ENCODE measurements at regions not wholly inside any gene's neighbourhood (a gene's known extent, or its start where the extent isn't known, plus 50 kb on each side); places are given as distances from the start of the nearest gene placed in this dataset.
A peak's percentile ranks its signal among the peaks of the same experiment; 100 is the strongest.

DNA sequence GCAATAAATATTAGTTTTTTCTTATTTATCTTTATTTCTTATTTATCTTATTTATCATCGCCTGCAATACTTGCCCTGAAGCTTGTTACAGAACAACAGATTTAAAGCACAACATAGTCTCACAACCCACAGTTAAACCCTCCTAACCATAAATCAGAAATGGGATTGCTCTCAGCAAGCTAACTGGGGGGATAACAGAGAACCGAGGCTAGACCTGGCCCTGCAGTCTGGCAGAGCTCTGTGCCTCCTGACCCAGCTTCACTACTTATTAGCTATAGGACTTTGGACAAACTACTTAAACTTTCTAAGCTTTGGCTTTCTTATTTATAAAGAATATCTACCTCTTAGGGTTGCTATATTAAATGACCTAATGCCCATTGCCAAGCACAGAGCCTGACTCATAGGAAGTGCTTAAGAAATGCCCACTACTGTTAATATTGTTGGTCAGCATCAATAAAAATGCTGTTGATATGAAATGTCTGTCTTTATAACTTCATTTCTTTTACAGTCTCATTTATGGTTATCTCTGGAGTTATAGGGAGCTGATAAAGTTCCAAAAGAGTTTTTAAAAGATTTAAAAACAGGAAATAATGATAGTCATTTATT, 87.9 kb upstream of the BEND6 start:
- ATAC-seq (no peak), DNase-seq (ENCODE audit: missing footprints) (no peak)
- intact Hi-C loops (cut with DNase I): no loop called here

GRCh38 chr6:56865081-56865875, 89.6 kb upstream of the BEND6 start:
- ATAC-seq (no peak), DNase-seq (ENCODE audit: missing footprints) (no peak)
- intact Hi-C loops (cut with DNase I): no loop called here

DNA sequence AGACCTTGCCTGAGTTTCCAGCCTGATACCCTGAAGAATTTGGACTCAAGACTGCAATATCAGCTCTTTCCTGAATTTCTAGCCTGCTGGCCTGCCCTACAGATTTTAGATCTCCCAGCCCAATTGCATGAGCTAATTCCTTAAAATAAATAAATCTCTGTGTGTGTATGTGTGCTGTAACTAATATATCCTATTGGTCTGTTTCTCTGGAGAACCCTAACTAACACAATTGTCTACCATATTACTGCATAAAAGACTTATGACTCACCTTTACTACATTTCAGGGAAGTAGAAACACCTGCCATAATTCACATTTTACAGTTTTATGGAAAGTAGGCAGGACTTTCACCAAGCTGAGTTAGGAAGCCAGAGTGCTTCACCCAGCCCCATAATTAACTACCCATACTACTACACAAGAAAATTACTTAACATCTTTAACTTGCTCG, 90.7 kb upstream of the BEND6 start:
- intact Hi-C loops (cut with DNase I): no loop called here
- ATAC-seq: no peak

DNA sequence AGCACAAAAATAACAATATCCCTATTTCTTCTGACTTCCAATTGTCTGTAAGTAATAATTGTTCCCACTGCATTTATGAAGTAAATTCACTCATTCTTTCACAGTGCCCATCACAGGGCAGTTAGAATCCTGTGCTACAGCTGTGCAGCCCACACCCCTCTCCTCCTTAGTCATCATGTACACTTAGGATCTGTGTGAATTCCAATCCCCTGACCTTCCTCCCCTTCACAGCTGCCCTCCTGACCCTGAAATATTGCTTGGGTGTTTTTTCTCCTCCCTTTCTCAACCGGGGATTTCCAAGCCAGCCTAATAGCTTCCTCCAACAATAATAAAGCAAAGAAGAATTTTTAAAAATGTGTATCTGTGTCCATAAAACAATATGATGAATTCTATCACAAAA, 91.5 kb upstream of the BEND6 start:
- DNase-seq (ENCODE audit: missing footprints) (no peak), ATAC-seq (no peak)
- intact Hi-C loops (cut with DNase I): no loop called here

More for the DNA sequence above, 90.7 kb upstream of the BEND6 start:
- no peak for DNase-seq (ENCODE audit: missing footprints)

- DNase-seq (ENCODE audit: missing footprints): no peak
- intact Hi-C loops (cut with DNase I): no loop called here
- no peak for ATAC-seq
Measured at GRCh38 chr6:56862415-56863175, 92.3 kb upstream of the BEND6 start.

- DNase-seq (ENCODE audit: missing footprints) (no peak), ATAC-seq (no peak)
- intact Hi-C loops (cut with DNase I): no loop called here
Measured at GRCh38 chr6:56860475-56860874, 94.4 kb upstream of the BEND6 start.

- no peak for DNase-seq (ENCODE audit: missing footprints)
- peak; percentile 49 for ATAC-seq
- intact Hi-C loops (cut with DNase I): no loop called here
Measured at GRCh38 chr6:56856036-56856580, 98.8 kb upstream of the BEND6 start.

- no peak for DNase-seq (ENCODE audit: missing footprints)
- no peak for ATAC-seq
- intact Hi-C loops (cut with DNase I): loop anchor here (5.0 kb wide), 1 partner anchor 497 kb away; no protein-coding TSS in a partner anchor
Measured at GRCh38 chr6:56854086-56854485, 100.8 kb upstream of the BEND6 start.

GRCh38 chr6:56853541-56853940, 101.4 kb upstream of the BEND6 start:
- DNase-seq (ENCODE audit: missing footprints) (no peak), ATAC-seq (no peak)
- intact Hi-C loops (cut with DNase I): loop anchor here (5.0 kb wide), 1 partner anchor 496 kb away; no protein-coding TSS in a partner anchor

GRCh38 chr6:56852260-56853010, 102.5 kb upstream of the BEND6 start:
- ATAC-seq: no peak
- DNase-seq (ENCODE audit: missing footprints): no peak
- intact Hi-C loops (cut with DNase I): loop anchor here (5.0 kb wide), 1 partner anchor 495 kb away; no protein-coding TSS in a partner anchor

GRCh38 chr6:56851541-56852259, 103.2 kb upstream of the BEND6 start:
- no peak for DNase-seq (ENCODE audit: missing footprints)
- intact Hi-C loops (cut with DNase I): loop anchor here (2.0 to 5.0 kb wide), 3 partner anchors 143 to 494 kb away; no protein-coding TSS in a partner anchor
- ATAC-seq: peak; percentile 85

DNA sequence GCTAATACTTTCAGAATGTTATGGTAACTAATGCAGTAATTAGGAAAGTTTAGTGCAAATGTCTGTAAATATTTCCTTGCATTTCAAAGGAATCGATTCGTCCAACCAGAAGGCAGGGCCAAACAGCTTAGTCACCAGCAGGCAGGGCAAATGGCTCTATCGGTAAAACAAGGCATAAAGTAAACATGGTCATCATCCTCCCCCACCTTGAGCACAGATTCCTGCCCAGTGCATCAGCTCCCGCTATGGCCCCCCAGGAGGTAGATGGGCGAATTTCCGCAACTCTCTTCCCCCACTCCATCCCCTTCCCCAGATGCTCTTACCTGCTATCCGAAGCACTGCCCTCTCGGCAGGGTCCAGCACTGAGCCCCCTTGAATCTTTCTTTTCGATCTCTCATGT, 103.8 kb upstream of the BEND6 start:
- no peak for DNase-seq (ENCODE audit: missing footprints)

GRCh38 chr6:56850626-56851025, 104.3 kb upstream of the BEND6 start:
- ATAC-seq (peak; percentile 5), DNase-seq (ENCODE audit: missing footprints) (no peak)
- intact Hi-C loops (cut with DNase I): loop anchor here (2.0 to 5.0 kb wide), 3 partner anchors 142 to 493 kb away; no protein-coding TSS in a partner anchor

More for the DNA sequence above, 103.8 kb upstream of the BEND6 start:
- peak; percentile 26 for ATAC-seq
- intact Hi-C loops (cut with DNase I): loop anchor here (2.0 to 5.0 kb wide), 3 partner anchors 142 to 494 kb away; no protein-coding TSS in a partner anchor

DNA sequence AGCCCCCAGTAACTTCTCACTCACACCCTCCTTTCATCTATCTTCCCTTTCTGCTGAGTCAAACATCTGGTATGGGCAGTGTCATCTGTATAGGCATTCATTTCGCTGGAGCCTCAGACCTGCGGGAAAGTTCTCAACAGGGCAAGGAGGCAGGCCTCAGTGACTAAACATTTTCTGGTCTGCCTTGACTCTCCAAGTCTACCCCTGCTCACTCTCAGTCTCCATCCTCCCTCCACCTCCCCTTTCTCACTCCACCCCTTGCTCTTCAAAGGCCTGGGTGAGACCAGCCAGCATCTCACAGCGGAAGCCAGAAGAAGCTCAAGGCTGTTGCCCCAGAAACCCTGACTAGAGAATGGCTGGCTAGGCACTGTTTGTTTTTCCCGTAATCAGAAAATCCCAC, 105.0 kb upstream of the BEND6 start:
- DNase-seq (ENCODE audit: missing footprints) (no peak), ATAC-seq (no peak)
- intact Hi-C loops (cut with DNase I): loop anchor here (2.0 to 5.0 kb wide), 3 partner anchors 141 to 493 kb away; no protein-coding TSS in a partner anchor

DNA sequence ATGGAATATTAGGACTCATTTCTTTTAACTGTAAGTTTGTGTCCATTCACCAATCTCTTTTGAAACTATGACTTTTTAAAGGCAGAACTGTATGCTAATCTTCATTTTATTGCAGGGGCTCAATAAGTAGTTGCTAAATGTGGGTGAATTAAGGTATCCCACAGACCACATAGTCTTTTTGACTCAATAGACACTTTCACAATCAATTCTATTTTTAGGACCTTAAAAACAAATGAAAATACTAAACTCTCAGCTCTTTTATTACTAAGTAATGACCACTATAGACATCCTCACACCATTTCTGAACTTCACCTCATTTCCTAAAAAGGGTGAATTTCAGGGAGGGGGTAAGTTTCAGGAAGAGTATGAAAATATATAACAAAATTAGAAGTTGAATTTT, 106.8 kb upstream of the BEND6 start:
- intact Hi-C loops (cut with DNase I): no loop called here
- DNase-seq (ENCODE audit: missing footprints) (no peak), ATAC-seq (no peak)

DNA sequence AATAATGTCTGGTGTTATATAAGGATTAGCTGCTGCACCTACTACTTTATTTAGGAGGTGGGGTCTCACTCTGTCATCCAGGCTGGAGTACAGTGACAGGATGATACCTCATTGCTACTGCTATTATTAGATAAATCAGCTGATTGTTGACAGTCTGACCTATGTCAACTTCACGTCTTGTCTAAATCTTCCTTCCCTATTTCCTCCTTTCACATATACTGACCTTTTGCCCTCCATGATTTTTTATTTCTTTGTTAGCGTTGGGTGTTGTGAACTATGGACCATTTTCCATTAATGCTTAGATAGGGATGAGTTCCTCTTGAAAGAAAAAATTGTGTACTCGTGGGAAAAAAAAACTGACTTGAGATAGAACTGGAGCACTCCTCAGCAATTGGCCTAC, 109.9 kb upstream of the BEND6 start:
- intact Hi-C loops (cut with DNase I): no loop called here
- ATAC-seq (no peak), DNase-seq (ENCODE audit: missing footprints) (no peak)

DNA sequence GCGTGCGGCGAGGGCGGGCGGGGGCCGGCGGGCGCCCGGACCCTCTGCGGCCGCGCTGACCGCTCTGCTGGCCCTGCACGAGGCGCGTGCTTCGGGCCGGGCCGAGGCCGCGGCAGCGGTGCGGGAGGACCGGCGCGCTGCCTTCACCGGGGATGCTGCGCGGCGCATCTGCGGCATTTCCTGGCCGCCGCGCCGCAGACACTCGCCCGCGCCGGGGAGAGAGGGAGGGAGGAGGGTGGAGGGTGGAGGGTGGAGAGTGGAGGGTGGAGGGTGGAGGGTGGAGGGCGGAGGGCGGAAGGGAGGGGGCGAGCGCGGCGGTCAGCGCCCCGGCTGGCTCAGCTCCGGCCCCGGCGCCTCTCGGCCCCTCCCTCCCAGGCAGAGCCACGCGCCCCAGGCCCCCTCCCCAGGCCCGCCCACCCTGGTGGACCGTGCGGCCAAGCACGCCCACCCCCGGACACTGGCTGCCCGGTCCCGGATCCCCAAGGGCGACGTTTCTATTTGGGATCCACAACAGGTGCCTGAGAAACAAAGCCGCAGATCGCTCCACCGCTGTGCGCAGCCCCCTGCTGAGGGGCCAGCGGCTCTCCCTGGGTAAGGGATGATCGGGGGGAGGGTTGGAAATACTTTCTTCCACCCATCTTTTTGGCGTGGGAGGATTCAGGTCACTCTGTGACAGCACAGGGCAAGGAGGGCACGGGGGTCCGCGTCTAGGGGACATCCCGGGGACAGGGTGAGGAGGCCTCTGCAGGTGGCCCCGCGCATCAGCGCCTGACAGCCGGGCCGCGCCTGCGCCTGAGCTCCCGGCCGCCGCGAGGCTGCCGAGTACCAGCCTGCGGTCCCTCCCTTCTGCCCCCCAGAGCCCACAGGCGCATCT, 111.2 kb upstream of the BEND6 start:
- intact Hi-C loops (cut with DNase I): loop anchor here (2.0 to 5.0 kb wide), 2 partner anchors 36 to 73 kb away; no protein-coding TSS in a partner anchor
- DNase-seq (ENCODE audit: missing footprints): peak; percentile 88
- peak; percentile 95 for ATAC-seq
